GM12878 (cell line): ENCODE measurements at regions not wholly inside any gene's neighbourhood (a gene's known extent, or its start where the extent isn't known, plus 50 kb on each side); places are given as distances from the start of the nearest gene placed in this dataset.
"Not testable (repeated sequence)": the region's sequence is repeated elsewhere in the genome, so short reads cannot be mapped to it uniquely, and the experiment has no call there.

Experiments
- ATAC-seq: fragments of 200-7000 bp; cut with Tn5 transposase; 3 replicates; pipeline ENCODE4 v1.9.1; 2020; ENCODE audit warnings: mild to moderate bottlenecking, moderate library complexity
- BruUV-seq: library from RNA; stranded (reverse); fragments of 400-500 nt; replicated peaks from 2 replicates; lab custom pipeline; 2021; lab: Mats Ljungman, UMichigan
- CTCF ChIA-PET: fragments of 300-600 bp; sonication (Branson Sonifier 250); formaldehyde crosslinking; extraction: SDS; loops from one replicate; lab custom pipeline; 2021; ENCODE audit warnings: inconsistent platforms; lab: Yijun Ruan, JAX
- POLR2A ChIA-PET: fragments of 350-600 bp; formaldehyde crosslinking; extraction: SDS; loops from one replicate; lab custom pipeline; 2021; ENCODE audit warnings: inconsistent platforms; lab: Charles Lee
- RAD21 ChIA-PET: fragments of 300-600 bp; sonication (Branson Sonifier 250); formaldehyde crosslinking; loops from one replicate; lab custom pipeline; 2023; ENCODE audit warnings: antibody characterized with exemption; ENCODE audit not compliant: unreplicated experiment; lab: Charles Lee
- SMC1A ChIA-PET: fragments of 300-600 bp; sonication (Branson Sonifier 250); formaldehyde crosslinking; loops from one replicate; lab custom pipeline; 2023; ENCODE audit not compliant: unreplicated experiment, uncharacterized antibody; lab: Charles Lee
- DNase-seq: peaks from one replicate; pipeline ENCODE4 v3.0.0-alpha.2; 2011; ENCODE audit warnings: low read depth, low spot score
- FAIRE-seq: peaks from 3 replicates; lab custom pipeline; 2011; peaks lifted over from hg19 to GRCh38; lab: Jason Lieb, UNC
- H2AFZ ChIP-seq: 2 replicates; pipeline ENCODE4 v1.6.0; 2011; ENCODE audit warnings: low read depth, low read length, control low read depth; ENCODE audit not compliant: control insufficient read depth
- H3K27ac ChIP-seq: 2 replicates; pipeline ENCODE4 v1.5.1; 2011; ENCODE audit warnings: control low read depth; ENCODE audit not compliant: control insufficient read depth, insufficient read depth
- H3K27me3 ChIP-seq, 2 experiments: replicated peaks in 1 of 2; 2 replicates each; pipeline versions ENCODE4 v1.6.0 to v1.6.1; 2011; ENCODE audit warnings: low read length in 1 of 2; ENCODE audit not compliant: control insufficient read depth in 2 of 2, insufficient read depth in 2 of 2
- H3K36me3 ChIP-seq, 2 experiments: 2 replicates each; pipeline ENCODE4 v1.5.1; 2011; ENCODE audit warnings: low read length in 1 of 2; ENCODE audit not compliant: control insufficient read depth in 2 of 2, insufficient read depth in 2 of 2
- H3K4me1 ChIP-seq: 2 replicates; pipeline ENCODE4 v1.6.1; 2011; ENCODE audit warnings: mild to moderate bottlenecking, low read length, moderate library complexity, mixed read lengths; ENCODE audit not compliant: control insufficient read depth, insufficient read depth
- H3K4me2 ChIP-seq: 2 replicates; pipeline ENCODE4 v1.6.0; 2011; ENCODE audit warnings: control low read depth; ENCODE audit not compliant: control insufficient read depth, insufficient read depth
- H3K4me3 ChIP-seq: fragments of 200-600 bp; sonication (generic); 2 replicates; pipeline ENCODE4 v1.5.1; 2016
- H3K79me2 ChIP-seq: 2 replicates; pipeline ENCODE4 v1.6.0; 2011; ENCODE audit warnings: low read length; ENCODE audit not compliant: control insufficient read depth, insufficient read depth
- H3K9ac ChIP-seq: 2 replicates; pipeline ENCODE4 v1.8.0; 2011; ENCODE audit warnings: low read length, control low read depth, mixed read lengths; ENCODE audit not compliant: control insufficient read depth, insufficient read depth
- H3K9me3 ChIP-seq: replicated peaks from 3 replicates; pipeline ENCODE4 v1.5.1; 2011; ENCODE audit warnings: mild to moderate bottlenecking, low read length; ENCODE audit not compliant: control insufficient read depth, insufficient read depth
- H4K20me1 ChIP-seq: 2 replicates; pipeline ENCODE4 v1.6.0; 2011; ENCODE audit not compliant: control insufficient read depth, insufficient read depth
- HDAC6 ChIP-seq: fragments of 200-600 bp; sonication (generic); IDR thresholded peaks from one replicate; pipeline ENCODE4 v1.8.0; 2017; ENCODE audit warnings: antibody characterized with exemption; ENCODE audit not compliant: unreplicated experiment
- IKZF1 ChIP-seq: fragments of 450-650 bp; conservative IDR thresholded peaks from 2 replicates; pipeline ENCODE4 v1.6.1; 2017; ENCODE audit warnings: antibody characterized with exemption, mild to moderate bottlenecking
- KDM1A ChIP-seq: fragments of 200-600 bp; sonication (generic); IDR thresholded peaks from 2 replicates; pipeline ENCODE4 v1.6.1; 2016; ENCODE audit warnings: borderline replicate concordance
- MTA2 ChIP-seq: fragments of 450-650 bp; IDR thresholded peaks from 2 replicates; pipeline ENCODE4 v1.6.1; 2016; ENCODE audit warnings: low read depth, mild to moderate bottlenecking, moderate library complexity
- MTA3 ChIP-seq: IDR thresholded peaks from 2 replicates; pipeline ENCODE4 v1.6.1; 2012; ENCODE audit warnings: low read length, inconsistent platforms, borderline replicate concordance
- NBN ChIP-seq: fragments of 450-650 bp; IDR thresholded peaks from 2 replicates; pipeline ENCODE4 v1.6.1; 2016
- NFXL1 ChIP-seq: fragments of 450-650 bp; IDR thresholded peaks from 2 replicates; pipeline ENCODE4 v1.6.1; 2017; ENCODE audit warnings: antibody characterized with exemption, mild to moderate bottlenecking, borderline replicate concordance
- NR2C1 ChIP-seq: fragments of 450-650 bp; IDR thresholded peaks from 2 replicates; pipeline ENCODE4 v1.6.1; 2017; ENCODE audit warnings: antibody characterized with exemption, mild to moderate bottlenecking, moderate library complexity
- NR2F1 ChIP-seq: fragments of 450-650 bp; conservative IDR thresholded peaks from 2 replicates; pipeline ENCODE4 v1.6.1; 2017; ENCODE audit warnings: mild to moderate bottlenecking
- PML ChIP-seq: IDR thresholded peaks from 2 replicates; pipeline ENCODE4 v1.6.1; 2012; ENCODE audit warnings: low read length, inconsistent platforms
- RFX5 ChIP-seq: IDR thresholded peaks from 2 replicates; pipeline ENCODE4 v1.6.1; 2011; ENCODE audit warnings: low read depth, low read length, improper control_type of control experiment
- RUNX3 ChIP-seq: IDR thresholded peaks from 2 replicates; pipeline ENCODE4 v1.6.1; 2012; ENCODE audit warnings: low read length, inconsistent platforms
- SMC3 ChIP-seq: IDR thresholded peaks from 2 replicates; pipeline ENCODE4 v1.6.1; 2011; ENCODE audit warnings: low read length, improper control_type of control experiment, borderline replicate concordance
- ZBTB40 ChIP-seq: fragments of 450-650 bp; IDR thresholded peaks from 2 replicates; pipeline ENCODE4 v1.6.1; 2016; ENCODE audit warnings: mild to moderate bottlenecking, moderate library complexity, borderline replicate concordance
- WGBS: methylation state at CpG from one replicate; pipeline ENCODE4 v1.1.6; 2016; ENCODE audit warnings: low lambda C conversion rate; ENCODE audit not compliant: insufficient replicate concordance, insufficient coverage; ENCODE audit errors: missing lambda C conversion rate; 5-methylcytosine and 5-hydroxymethylcytosine counted together
- in situ Hi-C: fragments of 300-500 bp; cut with MboI; formaldehyde crosslinking; loops from 9 replicates; pipeline ENCODE4 v1.14.3; 2018; ENCODE audit warnings: mixed read lengths
- intact Hi-C: fragments of 100-400 bp; cut with micrococcal nuclease; formaldehyde crosslinking; loops from one replicate; pipeline ENCODE4 v1.14.2; 2022; ENCODE audit not compliant: unreplicated experiment

DNA sequence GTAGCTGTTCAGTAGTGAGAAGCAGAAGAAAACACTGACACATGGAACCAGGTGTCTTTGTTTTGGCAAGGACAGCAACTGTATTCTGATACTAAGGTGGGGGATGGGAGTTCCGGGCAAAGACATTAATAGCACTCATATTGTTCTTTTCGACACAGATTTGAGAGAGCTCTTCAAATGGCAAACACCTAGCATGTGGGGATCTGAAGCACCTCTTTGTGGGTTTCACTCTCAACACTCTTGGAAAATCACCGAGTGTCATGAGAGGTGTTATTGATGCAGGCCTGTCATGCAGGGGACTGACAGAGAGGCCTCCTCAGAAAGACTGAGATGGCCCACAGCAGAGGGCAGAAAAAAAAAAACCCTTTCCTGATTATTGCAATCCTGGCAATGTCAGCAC lies 228.4 kb upstream of the VCX start:
- Histone ChIP-seq H3K79me2 (no peaks in the 10 kb centered on the region), H3K4me3 (no peak overlapping the region), H3K36me3 (no peaks in the 10 kb centered on the region), H3K9me3 (no peaks in the 10 kb centered on the region), H3K4me1 (no peaks in the 10 kb centered on the region), H4K20me1 (no peaks in the 10 kb centered on the region), H3K9ac (no peak overlapping the region), H3K27me3 (no peaks in the 10 kb centered on the region), H2AFZ (no peak overlapping the region), H3K27ac (no peak overlapping the region)
- FAIRE-seq (no peak), ATAC-seq (peak; percentile 32; the same call in 1 of the 3 replicates), DNase-seq (no peak)
- WGBS = 32% methylated on average over 3 of the region's 3 CpGs
- BruUV-seq = no TSS peak
- in situ Hi-C loops (no loop called here), intact Hi-C loops (no loop called here)
- CTCF ChIA-PET = no interaction called here
- SMC1A ChIA-PET = no interaction called here
- TF ChIP-seq PML (no peak), NR2C1 (no peak), NBN (no peak), KDM1A (no peak), RUNX3 (no peak), MTA2 (no peak), IKZF1 (no peak; the same call in 1 of the 2 replicates), HDAC6 (no peak), RFX5 (no peak), ZBTB40 (no peak), MTA3 (no peak), NFXL1 (no peak), NR2F1 (no peak), SMC3 (no peak)
- TF ChIP-seq, all 136 proteins: peak for 0
- POLR2A ChIA-PET = no interaction called here
- H3K4me2 ChIP-seq = no peak overlapping the region
- RAD21 ChIA-PET = no interaction called here

DNA sequence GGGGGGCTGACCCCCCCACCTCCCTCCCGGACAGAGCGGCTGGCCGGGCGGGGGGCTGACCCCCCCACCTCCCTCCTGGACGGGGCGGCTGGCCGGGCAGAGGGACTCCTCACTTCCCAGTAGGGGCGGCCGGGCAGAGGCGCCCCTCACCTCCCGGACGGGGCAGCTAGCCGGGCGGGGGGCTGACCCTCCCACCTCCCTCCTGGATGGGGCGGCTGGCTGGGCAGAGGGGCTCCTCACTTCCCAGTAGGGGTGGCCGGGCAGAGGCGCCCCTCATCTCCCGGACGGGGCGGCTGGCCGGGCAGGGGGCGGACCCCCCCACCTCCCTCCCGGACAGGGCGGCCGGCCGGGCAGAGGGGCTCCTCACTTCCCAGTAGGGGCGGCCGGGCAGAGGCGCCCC lies 234.3 kb upstream of the VCX start:
- FAIRE-seq, H3K4me3 ChIP-seq, ATAC-seq, intact Hi-C loops, H3K27me3 ChIP-seq, DNase-seq, H3K9me3 ChIP-seq, H4K20me1 ChIP-seq, H3K36me3 ChIP-seq, H2AFZ ChIP-seq, H3K4me2 ChIP-seq, H3K4me1 ChIP-seq, H3K9ac ChIP-seq, H3K27ac ChIP-seq, in situ Hi-C loops, H3K79me2 ChIP-seq, BruUV-seq, SMC1A ChIA-PET, POLR2A ChIA-PET, RAD21 ChIA-PET, CTCF ChIA-PET: not testable (repeated sequence)
- 90% methylated on average over 11 of the region's 29 CpGs for WGBS
